ENCODE measurements at regions not wholly inside any gene's neighbourhood (a gene's known extent, or its start where the extent isn't known, plus 50 kb on each side); places are given as distances from the start of the nearest gene placed in this dataset.

DNA sequence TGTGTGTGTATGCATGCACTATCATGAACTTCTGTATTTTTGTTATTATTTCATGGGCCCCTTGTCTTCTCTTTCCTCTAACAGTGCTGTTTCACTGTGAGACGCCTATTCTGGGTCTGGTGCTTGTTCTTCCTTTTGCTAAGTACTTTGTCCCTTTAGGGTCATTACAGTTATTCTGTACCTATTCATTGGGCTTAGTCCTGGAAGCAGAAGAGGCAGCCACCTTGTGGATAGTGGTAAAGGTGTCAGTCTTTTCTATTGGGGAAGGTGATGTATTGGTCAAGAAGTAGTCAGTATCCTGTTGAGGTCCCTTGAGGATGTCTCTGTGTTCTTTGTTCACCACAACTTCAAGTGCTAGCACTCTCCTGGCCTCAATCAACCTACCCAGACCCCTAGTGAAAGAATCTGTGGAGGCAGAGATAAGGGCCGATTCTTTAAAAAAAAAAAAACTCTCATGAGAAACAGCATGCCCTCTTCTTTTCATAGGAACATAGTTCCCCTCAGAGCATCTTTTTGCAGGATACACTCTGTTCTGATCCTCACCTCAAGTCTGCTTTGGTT lies 593.8 kb downstream of the SPRY1 start:
- Histone ChIP-seq H3K4me3 (ENCODE audit: insufficient read depth, low read depth, low read length, poor library complexity, severe bottlenecking) (no peak overlapping the region), H3K27ac (ENCODE audit: insufficient read depth, low read length, poor library complexity, severe bottlenecking) (no peak overlapping the region), H3K27me3 (replicated peaks; ENCODE audit: control insufficient read depth, insufficient read depth, low read length, poor library complexity, severe bottlenecking) (no peaks in the 10 kb centered on the region), H3K4me1 (ENCODE audit: control insufficient read depth, insufficient read depth, low read length, poor library complexity, severe bottlenecking) (no peaks in the 10 kb centered on the region), H3K36me3 (ENCODE audit: control insufficient read depth, insufficient read depth, low read length) (no peaks in the 10 kb centered on the region), H3K9me3 (ENCODE audit: control insufficient read depth, low read length) (no peaks in the 10 kb centered on the region)
- DNase-seq: no peak

DNA sequence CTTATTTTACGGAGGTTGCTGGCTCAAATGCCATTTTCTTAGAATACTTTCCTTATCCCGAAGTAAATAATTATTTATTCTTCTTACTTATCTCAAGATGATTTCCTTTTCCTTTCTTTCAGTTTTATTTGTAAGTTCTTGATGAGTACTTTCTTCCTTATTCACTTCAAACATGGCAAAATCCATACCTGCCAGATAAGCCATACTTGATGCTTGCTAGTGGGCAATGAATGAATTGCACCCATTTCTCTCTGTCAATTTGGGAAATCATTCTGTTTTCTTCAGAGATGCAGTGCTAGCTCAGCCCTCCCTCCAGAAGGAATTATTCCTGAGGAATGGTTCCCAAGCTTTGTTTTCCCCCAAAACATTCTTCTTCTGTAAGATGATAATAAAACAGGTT lies 598.3 kb downstream of the SPRY1 start:
- H3K27ac ChIP-seq (ENCODE audit: insufficient read depth, low read length, poor library complexity, severe bottlenecking): no peak overlapping the region
- H3K27me3 ChIP-seq (replicated peaks; ENCODE audit: control insufficient read depth, insufficient read depth, low read length, poor library complexity, severe bottlenecking): no peaks in the 10 kb centered on the region
- no peaks in the 10 kb centered on the region for H3K36me3 ChIP-seq (ENCODE audit: control insufficient read depth, insufficient read depth, low read length)
- no peaks in the 10 kb centered on the region for H3K4me1 ChIP-seq (ENCODE audit: control insufficient read depth, insufficient read depth, low read length, poor library complexity, severe bottlenecking)
- H3K4me3 ChIP-seq (ENCODE audit: insufficient read depth, low read depth, low read length, poor library complexity, severe bottlenecking): no peak overlapping the region
- DNase-seq: no peak
- H3K9me3 ChIP-seq (ENCODE audit: control insufficient read depth, low read length): no peaks in the 10 kb centered on the region

DNA sequence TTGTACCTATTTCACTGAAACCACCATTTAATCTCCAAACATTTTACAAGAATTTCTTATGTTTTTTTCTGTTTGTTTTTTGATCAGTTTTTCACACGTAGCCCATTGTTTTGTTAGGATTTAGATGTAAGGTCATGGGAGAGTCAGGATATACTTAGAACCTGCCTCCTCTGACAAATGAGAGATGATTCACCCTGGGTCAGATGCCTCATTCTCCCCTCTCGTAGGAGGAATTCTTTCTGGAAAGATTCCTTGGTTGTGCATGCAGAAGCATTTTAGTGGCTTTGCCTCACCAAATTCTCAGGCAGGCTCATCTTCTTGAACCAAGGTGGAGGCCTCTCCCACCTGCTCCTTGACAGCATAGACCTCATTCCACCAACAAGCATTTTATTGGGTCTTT lies 599.3 kb downstream of the SPRY1 start:
- no peak for DNase-seq
- Histone ChIP-seq H3K4me3 (ENCODE audit: insufficient read depth, low read depth, low read length, poor library complexity, severe bottlenecking) (no peak overlapping the region), H3K27ac (ENCODE audit: insufficient read depth, low read length, poor library complexity, severe bottlenecking) (no peak overlapping the region)

DNA sequence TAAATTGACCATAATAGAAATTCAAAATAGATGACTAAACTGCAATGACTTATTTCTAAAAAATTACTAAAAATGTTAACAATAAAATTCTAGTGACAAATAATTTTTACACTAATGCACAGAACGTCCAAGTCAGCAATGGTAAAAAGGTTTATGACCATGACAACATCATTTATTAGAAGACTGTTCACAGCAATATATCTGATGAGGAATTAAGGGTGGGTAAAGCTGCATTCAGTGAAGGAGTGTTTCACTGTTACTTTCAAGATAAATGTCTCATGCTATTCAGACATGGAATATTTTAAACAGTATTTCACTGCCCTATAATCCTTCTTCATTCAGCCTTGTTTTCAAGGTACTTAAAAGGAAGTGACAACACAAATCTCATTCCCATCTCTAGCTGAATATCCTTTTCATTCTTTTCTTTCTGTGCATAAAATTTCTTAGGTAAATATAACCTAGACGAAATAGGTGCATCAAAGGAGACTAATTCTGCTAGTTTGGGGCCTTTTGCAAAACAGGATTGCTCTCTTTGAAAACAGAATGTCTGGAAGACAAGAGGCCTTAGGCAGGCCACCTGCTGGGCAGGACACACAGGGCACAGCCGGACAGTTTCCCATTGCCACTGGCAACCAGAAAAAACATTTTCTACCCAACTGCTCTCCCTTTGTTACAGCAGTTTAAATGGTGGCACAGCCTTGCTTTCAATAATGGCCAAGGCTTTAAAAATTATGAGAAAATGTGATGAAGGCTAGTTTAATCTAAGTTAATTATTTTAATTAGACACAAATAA lies 600.3 kb downstream of the SPRY1 start:
- Histone ChIP-seq H3K9me3 (ENCODE audit: control insufficient read depth, low read length) (no peaks in the 10 kb centered on the region), H3K4me1 (ENCODE audit: control insufficient read depth, insufficient read depth, low read length, poor library complexity, severe bottlenecking) (no peaks in the 10 kb centered on the region), H3K36me3 (ENCODE audit: control insufficient read depth, insufficient read depth, low read length) (no peaks in the 10 kb centered on the region), H3K27ac (ENCODE audit: insufficient read depth, low read length, poor library complexity, severe bottlenecking) (no peak overlapping the region), H3K4me3 (ENCODE audit: insufficient read depth, low read depth, low read length, poor library complexity, severe bottlenecking) (no peak overlapping the region), H3K27me3 (replicated peaks; ENCODE audit: control insufficient read depth, insufficient read depth, low read length, poor library complexity, severe bottlenecking) (no peaks in the 10 kb centered on the region)
- DNase-seq: no peak

More for the DNA sequence above, 599.3 kb downstream of the SPRY1 start:
- Histone ChIP-seq H3K36me3 (ENCODE audit: control insufficient read depth, insufficient read depth, low read length) (no peaks in the 10 kb centered on the region), H3K27me3 (replicated peaks; ENCODE audit: control insufficient read depth, insufficient read depth, low read length, poor library complexity, severe bottlenecking) (no peaks in the 10 kb centered on the region), H3K4me1 (ENCODE audit: control insufficient read depth, insufficient read depth, low read length, poor library complexity, severe bottlenecking) (no peaks in the 10 kb centered on the region), H3K9me3 (ENCODE audit: control insufficient read depth, low read length) (no peaks in the 10 kb centered on the region)

DNA sequence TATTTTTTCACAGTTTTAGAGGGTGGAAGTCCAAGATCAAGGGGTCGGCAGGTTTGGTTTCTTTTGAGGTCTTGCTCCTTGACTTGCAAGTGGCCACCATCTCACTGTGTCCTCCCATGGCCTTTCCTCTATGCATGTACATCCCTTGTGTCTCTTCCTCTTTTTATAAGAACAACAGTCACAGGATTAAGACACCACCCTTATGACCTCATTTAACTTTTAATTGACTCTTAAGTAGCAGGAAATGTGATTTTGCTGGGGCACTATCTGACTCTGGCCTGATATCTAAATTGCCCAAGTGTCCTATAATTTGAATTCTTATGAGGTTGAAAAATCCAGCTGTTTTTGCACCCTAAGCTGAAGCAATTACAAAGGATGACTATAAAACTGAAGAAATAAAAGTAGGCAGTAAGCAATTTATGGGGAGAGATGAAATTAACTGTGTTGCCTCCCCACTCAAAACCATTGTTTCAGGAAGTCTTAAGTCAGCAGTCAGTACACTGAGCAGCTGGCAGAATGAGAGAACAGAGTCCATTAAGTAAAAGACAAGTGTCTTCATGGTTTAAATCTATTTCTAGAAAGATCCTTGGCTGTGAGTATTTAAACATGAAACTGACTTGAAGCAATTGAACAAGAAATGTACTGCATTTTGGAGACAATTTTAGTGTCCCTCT lies 601.3 kb downstream of the SPRY1 start:
- H3K27me3 ChIP-seq (replicated peaks; ENCODE audit: control insufficient read depth, insufficient read depth, low read length, poor library complexity, severe bottlenecking): no peaks in the 10 kb centered on the region
- H3K4me3 ChIP-seq (ENCODE audit: insufficient read depth, low read depth, low read length, poor library complexity, severe bottlenecking): no peak overlapping the region
- H3K36me3 ChIP-seq (ENCODE audit: control insufficient read depth, insufficient read depth, low read length): no peaks in the 10 kb centered on the region
- H3K4me1 ChIP-seq (ENCODE audit: control insufficient read depth, insufficient read depth, low read length, poor library complexity, severe bottlenecking): no peaks in the 10 kb centered on the region
- DNase-seq: no peak
- no peak overlapping the region for H3K27ac ChIP-seq (ENCODE audit: insufficient read depth, low read length, poor library complexity, severe bottlenecking)
- H3K9me3 ChIP-seq (ENCODE audit: control insufficient read depth, low read length): no peaks in the 10 kb centered on the region

DNA sequence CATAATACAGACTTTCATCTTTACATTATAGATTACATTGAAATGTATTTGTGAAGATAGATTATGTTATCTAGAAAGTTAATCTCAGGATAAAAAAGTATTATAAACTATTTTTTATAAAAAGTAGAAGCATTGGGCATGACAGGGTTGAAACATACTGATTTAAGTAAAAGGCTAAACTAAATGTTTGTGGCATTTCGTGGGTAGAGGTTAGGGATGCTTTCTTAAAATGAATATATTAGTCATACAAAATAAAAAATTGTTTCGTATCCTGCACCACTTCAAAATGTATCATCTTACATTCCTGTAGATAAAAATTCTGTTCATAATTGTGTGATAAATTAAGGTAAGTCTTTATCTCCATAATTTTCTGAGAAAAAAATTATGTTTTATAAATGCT lies 603.6 kb downstream of the SPRY1 start:
- Histone ChIP-seq H3K9me3 (ENCODE audit: control insufficient read depth, low read length) (no peaks in the 10 kb centered on the region), H3K36me3 (ENCODE audit: control insufficient read depth, insufficient read depth, low read length) (no peaks in the 10 kb centered on the region), H3K27me3 (replicated peaks; ENCODE audit: control insufficient read depth, insufficient read depth, low read length, poor library complexity, severe bottlenecking) (no peaks in the 10 kb centered on the region), H3K27ac (ENCODE audit: insufficient read depth, low read length, poor library complexity, severe bottlenecking) (no peak overlapping the region), H3K4me3 (ENCODE audit: insufficient read depth, low read depth, low read length, poor library complexity, severe bottlenecking) (no peak overlapping the region), H3K4me1 (ENCODE audit: control insufficient read depth, insufficient read depth, low read length, poor library complexity, severe bottlenecking) (no peaks in the 10 kb centered on the region)
- DNase-seq: no peak

DNA sequence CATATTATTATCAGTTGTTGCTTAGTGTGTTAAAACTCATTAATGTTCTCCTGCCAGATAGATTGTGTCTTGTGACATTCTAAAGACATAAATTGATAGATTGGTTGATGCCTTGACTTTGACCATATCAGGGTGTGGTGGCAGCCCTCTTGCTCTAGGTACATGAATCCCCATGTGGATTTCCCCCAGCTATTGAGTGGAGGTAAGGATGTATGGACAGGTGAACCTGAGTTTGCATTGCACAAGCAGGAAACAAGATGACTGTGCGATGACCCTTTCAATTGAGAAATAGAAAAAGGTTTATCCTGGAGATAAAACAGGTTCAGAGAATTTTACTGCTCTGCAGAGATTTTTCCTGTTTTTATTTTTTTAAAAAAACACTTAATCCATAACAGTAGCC lies 619.2 kb downstream of the SPRY1 start:
- H3K27ac ChIP-seq (ENCODE audit: insufficient read depth, low read length, poor library complexity, severe bottlenecking): no peak overlapping the region
- H3K4me3 ChIP-seq (ENCODE audit: insufficient read depth, low read depth, low read length, poor library complexity, severe bottlenecking): no peak overlapping the region
- H3K36me3 ChIP-seq (ENCODE audit: control insufficient read depth, insufficient read depth, low read length): no peaks in the 10 kb centered on the region
- no peaks in the 10 kb centered on the region for H3K9me3 ChIP-seq (ENCODE audit: control insufficient read depth, low read length)
- DNase-seq: no peak
- H3K27me3 ChIP-seq (replicated peaks; ENCODE audit: control insufficient read depth, insufficient read depth, low read length, poor library complexity, severe bottlenecking): no peaks in the 10 kb centered on the region
- H3K4me1 ChIP-seq (ENCODE audit: control insufficient read depth, insufficient read depth, low read length, poor library complexity, severe bottlenecking): no peaks in the 10 kb centered on the region

DNA sequence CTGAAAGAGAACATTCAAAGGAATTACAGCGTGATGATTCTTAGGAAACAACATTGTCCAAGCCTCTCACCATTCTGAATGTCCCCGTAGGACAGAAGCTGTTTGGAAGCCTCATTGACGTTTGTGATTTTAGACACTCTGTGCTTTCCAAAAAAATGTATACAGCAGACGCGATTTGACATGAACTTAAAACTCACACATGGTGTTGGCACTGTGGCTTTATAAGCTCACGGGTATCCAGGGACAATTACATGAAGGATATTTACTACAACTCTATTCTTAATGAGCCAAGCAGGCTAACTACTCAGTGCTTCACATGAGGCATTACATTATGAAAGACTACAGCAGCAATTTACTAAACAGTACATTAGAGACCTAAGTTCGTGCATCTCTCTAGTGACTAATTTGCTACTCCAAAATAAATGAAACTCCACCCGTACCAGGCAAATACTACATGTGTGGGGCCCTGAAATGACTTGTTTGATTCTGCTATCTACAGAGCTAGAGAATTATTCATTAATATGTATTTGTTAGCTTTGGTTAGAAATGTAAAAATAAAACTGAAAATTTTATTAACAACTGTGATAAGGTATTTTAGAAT lies 620.7 kb downstream of the SPRY1 start:
- H3K27ac ChIP-seq (ENCODE audit: insufficient read depth, low read length, poor library complexity, severe bottlenecking): no peak overlapping the region
- H3K27me3 ChIP-seq (replicated peaks; ENCODE audit: control insufficient read depth, insufficient read depth, low read length, poor library complexity, severe bottlenecking): no peaks in the 10 kb centered on the region
- no peaks in the 10 kb centered on the region for H3K9me3 ChIP-seq (ENCODE audit: control insufficient read depth, low read length)
- H3K36me3 ChIP-seq (ENCODE audit: control insufficient read depth, insufficient read depth, low read length): no peaks in the 10 kb centered on the region
- DNase-seq: no peak
- no peaks in the 10 kb centered on the region for H3K4me1 ChIP-seq (ENCODE audit: control insufficient read depth, insufficient read depth, low read length, poor library complexity, severe bottlenecking)
- no peak overlapping the region for H3K4me3 ChIP-seq (ENCODE audit: insufficient read depth, low read depth, low read length, poor library complexity, severe bottlenecking)

DNA sequence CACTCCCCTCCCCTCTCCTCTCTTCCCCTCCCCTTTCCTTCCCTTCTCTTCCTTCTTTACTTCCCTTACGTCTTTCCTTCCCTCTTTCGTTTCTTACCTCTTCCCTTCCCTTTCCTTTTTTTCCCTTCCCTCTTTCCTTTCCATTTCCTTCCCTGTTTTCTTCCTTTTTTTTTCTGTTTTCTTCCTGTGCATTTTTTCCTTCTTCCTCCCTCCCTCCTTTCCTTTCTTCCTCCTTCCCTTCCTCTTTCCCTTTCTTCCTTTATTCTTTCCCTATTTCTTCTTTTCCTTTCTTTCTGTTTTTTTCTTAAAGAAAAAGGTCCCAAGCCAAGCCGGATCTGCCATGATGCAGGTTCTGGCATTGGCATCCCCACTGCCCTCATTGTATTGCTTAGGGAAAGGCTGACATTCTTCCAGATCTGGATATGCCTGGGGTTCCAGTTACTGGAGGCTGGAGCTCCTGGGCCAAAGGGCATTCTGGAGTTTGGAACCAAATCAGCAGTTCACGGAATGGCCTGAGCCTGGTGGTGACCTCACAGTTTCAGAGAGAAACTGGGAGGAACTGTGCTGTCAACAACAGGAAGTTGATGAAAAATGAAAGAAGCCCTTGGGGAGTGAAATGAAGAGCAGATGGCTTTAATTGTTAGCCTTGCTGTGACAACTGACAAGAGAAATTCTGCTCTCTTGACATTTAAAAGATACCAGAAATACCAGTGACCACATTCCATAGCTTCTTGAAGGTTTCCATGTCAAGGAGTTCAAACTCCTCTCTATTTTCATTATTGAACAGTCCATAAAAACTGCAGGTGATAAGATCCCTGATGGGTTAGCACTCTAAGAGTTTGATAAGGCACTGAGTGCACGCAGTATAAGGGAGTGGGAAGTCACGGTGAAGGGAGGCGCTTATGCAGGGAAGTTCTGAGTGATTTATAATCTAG lies 622.1 kb downstream of the SPRY1 start:
- no peak overlapping the region for H3K27ac ChIP-seq (ENCODE audit: insufficient read depth, low read length, poor library complexity, severe bottlenecking)
- no peak overlapping the region for H3K4me3 ChIP-seq (ENCODE audit: insufficient read depth, low read depth, low read length, poor library complexity, severe bottlenecking)

More for the DNA sequence above, 622.1 kb downstream of the SPRY1 start:
- Histone ChIP-seq H3K9me3 (ENCODE audit: control insufficient read depth, low read length) (no peaks in the 10 kb centered on the region), H3K36me3 (ENCODE audit: control insufficient read depth, insufficient read depth, low read length) (no peaks in the 10 kb centered on the region), H3K4me1 (ENCODE audit: control insufficient read depth, insufficient read depth, low read length, poor library complexity, severe bottlenecking) (no peaks in the 10 kb centered on the region), H3K27me3 (replicated peaks; ENCODE audit: control insufficient read depth, insufficient read depth, low read length, poor library complexity, severe bottlenecking) (no peaks in the 10 kb centered on the region)
- no peak for DNase-seq

Measured in effector memory CD4-positive, alpha-beta T cell (primary cell).